Trophoblast cell (in vitro differentiated cells and primary cell): ENCODE measurements at regions not wholly inside any gene's neighbourhood (a gene's known extent, or its start where the extent isn't known, plus 50 kb on each side); places are given as distances from the start of the nearest gene placed in this dataset.

Experiments used
- DNase-seq, 2 donors: peaks; one replicate each; pipeline ENCODE4 v3.0.0-alpha.2; 2016
- H2AFZ ChIP-seq: 2 replicates; pipeline ENCODE4 v1.6.1; 2013; ENCODE audit warnings: low read length, moderate library complexity, mild to moderate bottlenecking; ENCODE audit not compliant: insufficient read depth, poor library complexity
- H2AK5ac ChIP-seq: 2 replicates; pipeline ENCODE4 v1.6.1; 2013; ENCODE audit warnings: mild to moderate bottlenecking, low read length
- H2BK120ac ChIP-seq: 2 replicates; pipeline ENCODE4 v1.6.1; 2013; ENCODE audit warnings: low read length, mild to moderate bottlenecking, moderate library complexity; ENCODE audit not compliant: insufficient read depth, poor library complexity
- H2BK12ac ChIP-seq: 2 replicates; pipeline ENCODE4 v1.6.1; 2013; ENCODE audit warnings: mild to moderate bottlenecking, low read length, moderate library complexity
- H2BK5ac ChIP-seq: 2 replicates; pipeline ENCODE4 v1.6.1; 2013; ENCODE audit warnings: low read length, low read depth, moderate library complexity, mild to moderate bottlenecking; ENCODE audit not compliant: poor library complexity
- H3K14ac ChIP-seq: 2 replicates; pipeline ENCODE4 v1.6.1; 2013; ENCODE audit warnings: mild to moderate bottlenecking, low read length
- H3K18ac ChIP-seq: 2 replicates; pipeline ENCODE4 v1.6.1; 2013; ENCODE audit warnings: mild to moderate bottlenecking, low read length
- H3K23ac ChIP-seq: 2 replicates; pipeline ENCODE4 v1.6.1; 2013; ENCODE audit warnings: low read length
- H3K27ac ChIP-seq: 2 replicates; pipeline ENCODE4 v1.5.1; 2013; ENCODE audit warnings: low read depth, mild to moderate bottlenecking, inconsistent platforms, low read length, moderate library complexity
- H3K27me3 ChIP-seq: 2 replicates; pipeline ENCODE4 v1.6.1; 2013; ENCODE audit warnings: inconsistent platforms, mild to moderate bottlenecking, low read length, moderate library complexity; ENCODE audit not compliant: insufficient read depth
- H3K36me3 ChIP-seq, 2 experiments: 1 replicate in 1 of 2; 2 replicates in 1 of 2; pipeline ENCODE4 v1.6.1; 2013; ENCODE audit warnings: low read length in 2 of 2, mild to moderate bottlenecking in 2 of 2, moderate library complexity in 1 of 2; ENCODE audit not compliant: insufficient read depth in 2 of 2, control insufficient read depth in 1 of 2
- H3K4ac ChIP-seq: 2 replicates; pipeline ENCODE4 v1.6.1; 2013; ENCODE audit warnings: low read depth, mild to moderate bottlenecking, low read length, moderate library complexity
- H3K4me1 ChIP-seq, 2 experiments: 1 replicate in 1 of 2; 2 replicates in 1 of 2; pipeline ENCODE4 v1.6.1; 2013; ENCODE audit warnings: low read length in 2 of 2, mild to moderate bottlenecking in 2 of 2, moderate library complexity in 1 of 2; ENCODE audit not compliant: insufficient read depth in 2 of 2, control insufficient read depth in 1 of 2
- H3K4me2 ChIP-seq: 2 replicates; pipeline ENCODE4 v1.6.1; 2013; ENCODE audit warnings: inconsistent platforms, mild to moderate bottlenecking, low read length, moderate library complexity
- H3K4me3 ChIP-seq: 2 replicates; pipeline ENCODE4 v1.5.1; 2013; ENCODE audit warnings: mild to moderate bottlenecking, low read depth, low read length, inconsistent platforms
- H3K79me1 ChIP-seq: one replicate; pipeline ENCODE4 v1.6.1; 2013; ENCODE audit warnings: low read length
- H3K79me2 ChIP-seq: 2 replicates; pipeline ENCODE4 v1.6.1; 2013; ENCODE audit warnings: low read length, mild to moderate bottlenecking; ENCODE audit not compliant: control insufficient read depth, insufficient read depth, poor library complexity
- H3K9ac ChIP-seq: 2 replicates; pipeline ENCODE4 v1.6.1; 2013; ENCODE audit warnings: mild to moderate bottlenecking, low read length
- H3K9me3 ChIP-seq: 2 replicates; pipeline ENCODE4 v1.6.1; 2013; ENCODE audit warnings: low read depth, mild to moderate bottlenecking, control low read depth, inconsistent platforms, low read length; ENCODE audit not compliant: insufficient read depth
- H4K12ac ChIP-seq: 2 replicates; pipeline ENCODE4 v1.6.1; 2013; ENCODE audit warnings: low read depth, mild to moderate bottlenecking, low read length, moderate library complexity
- H4K8ac ChIP-seq: 2 replicates; pipeline ENCODE4 v1.6.1; 2013; ENCODE audit warnings: low read depth, mild to moderate bottlenecking, low read length, moderate library complexity
- H4K91ac ChIP-seq: one replicate; pipeline ENCODE4 v1.6.1; 2013; ENCODE audit warnings: low read depth, mild to moderate bottlenecking, low read length, moderate library complexity
- WGBS: extraction: QIAGEN DNeasy Blood & Tissue Kit; methylation state at CpG from one replicate; pipeline ENCODE4 v1.1.7; 2013; ENCODE audit warnings: missing lambda C conversion rate; ENCODE audit not compliant: insufficient read length, insufficient coverage; ENCODE audit errors: extremely low coverage; 5-methylcytosine and 5-hydroxymethylcytosine counted together

- H3K79me2 ChIP-seq = no peaks in the 10 kb centered on the region
- no peak for DNase-seq
- H2AFZ ChIP-seq = no peak overlapping the region
- H3K4me3 ChIP-seq = no peak overlapping the region
- no peak overlapping the region for H3K23ac ChIP-seq
- no peak overlapping the region for H4K8ac ChIP-seq
- no peak overlapping the region for H3K18ac ChIP-seq
- no peak overlapping the region for H4K91ac ChIP-seq
- H3K4me1 ChIP-seq = no peaks in the 10 kb centered on the region
- H2BK5ac ChIP-seq = no peak overlapping the region
- H3K4ac ChIP-seq = no peak overlapping the region
- H3K4me2 ChIP-seq = no peak overlapping the region
- no peak overlapping the region for H4K12ac ChIP-seq
- H3K36me3 ChIP-seq = no peaks in the 10 kb centered on the region
- H3K79me1 ChIP-seq = peaks cover 2% of the 10 kb centered on the region
- no peak overlapping the region for H3K14ac ChIP-seq
- no peak overlapping the region for H2AK5ac ChIP-seq
- no CpG with 5 or more reads among the region's 2 CpGs for WGBS
- H3K9ac ChIP-seq = no peak overlapping the region
- no peaks in the 10 kb centered on the region for H3K27me3 ChIP-seq
- H2BK12ac ChIP-seq = no peak overlapping the region
- H2BK120ac ChIP-seq = no peak overlapping the region
- no peaks in the 10 kb centered on the region for H3K9me3 ChIP-seq
- H3K27ac ChIP-seq = no peak overlapping the region
Observed at GRCh38 chr5:68356623-68357022, 141.1 kb downstream of the PIK3R1 start.

- H2BK120ac ChIP-seq = no peak overlapping the region
- H2AK5ac ChIP-seq = no peak overlapping the region
- H4K8ac ChIP-seq = no peak overlapping the region
- H3K9me3 ChIP-seq = no peaks in the 10 kb centered on the region
- no peaks in the 10 kb centered on the region for H3K36me3 ChIP-seq
- H2BK5ac ChIP-seq = no peak overlapping the region
- H3K23ac ChIP-seq = no peak overlapping the region
- WGBS = no CpG with 5 or more reads among the region's 2 CpGs
- no peak overlapping the region for H4K12ac ChIP-seq
- peaks cover 2% of the 10 kb centered on the region for H3K79me1 ChIP-seq
- H3K27ac ChIP-seq = no peak overlapping the region
- no peaks in the 10 kb centered on the region for H3K79me2 ChIP-seq
- no peak overlapping the region for H2AFZ ChIP-seq
- H3K27me3 ChIP-seq = no peaks in the 10 kb centered on the region
- no peak overlapping the region for H3K14ac ChIP-seq
- H3K4me1 ChIP-seq = no peaks in the 10 kb centered on the region
- H3K9ac ChIP-seq = no peak overlapping the region
- H2BK12ac ChIP-seq = no peak overlapping the region
- no peak overlapping the region for H3K4me2 ChIP-seq
- no peak overlapping the region for H3K4me3 ChIP-seq
- DNase-seq = no peak
- no peak overlapping the region for H3K18ac ChIP-seq
- no peak overlapping the region for H4K91ac ChIP-seq
- H3K4ac ChIP-seq = no peak overlapping the region
Observed at GRCh38 chr5:68359699-68360098, 144.1 kb downstream of the PIK3R1 start.

- no CpG with 5 or more reads among the region's 1 CpG for WGBS
- no peak overlapping the region for H2BK12ac ChIP-seq
- DNase-seq = no peak
Observed at GRCh38 chr5:68362331-68362730, 146.8 kb downstream of the PIK3R1 start.

GRCh38 chr5:68365889-68366288 is 150.3 kb downstream of the PIK3R1 start:
- Histone ChIP-seq H3K4me3 (no peak overlapping the region), H4K91ac (no peak overlapping the region), H3K79me1 (no peaks in the 10 kb centered on the region), H2BK12ac (no peak overlapping the region), H3K4me1 (peaks cover 0 to 4% of the 10 kb centered on the region in 2 experiments), H3K36me3 (no peaks in the 10 kb centered on the region), H2BK120ac (no peak overlapping the region), H3K14ac (no peak overlapping the region), H2AK5ac (no peak overlapping the region), H3K27me3 (no peaks in the 10 kb centered on the region), H2AFZ (no peak overlapping the region), H3K27ac (no peak overlapping the region), H4K12ac (no peak overlapping the region), H3K4me2 (no peak overlapping the region), H2BK5ac (no peak overlapping the region), H3K23ac (no peak overlapping the region), H3K9me3 (no peaks in the 10 kb centered on the region), H3K18ac (no peak overlapping the region), H3K9ac (no peak overlapping the region), H4K8ac (no peak overlapping the region), H3K79me2 (no peaks in the 10 kb centered on the region), H3K4ac (no peak overlapping the region)
- no CpG with 5 or more reads among the region's 1 CpG for WGBS
- no peak for DNase-seq

More at GRCh38 chr5:68362331-68362730, 146.8 kb downstream of the PIK3R1 start:
- H2AK5ac ChIP-seq = no peak overlapping the region
- H3K36me3 ChIP-seq = no peaks in the 10 kb centered on the region
- H3K79me1 ChIP-seq = no peaks in the 10 kb centered on the region
- H3K4me1 ChIP-seq = no peaks in the 10 kb centered on the region
- H4K8ac ChIP-seq = no peak overlapping the region
- no peaks in the 10 kb centered on the region for H3K79me2 ChIP-seq
- H3K4me3 ChIP-seq = no peak overlapping the region
- H3K9me3 ChIP-seq = no peaks in the 10 kb centered on the region
- no peak overlapping the region for H3K9ac ChIP-seq
- no peaks in the 10 kb centered on the region for H3K27me3 ChIP-seq
- H3K4me2 ChIP-seq = no peak overlapping the region
- H3K14ac ChIP-seq = no peak overlapping the region
- no peak overlapping the region for H2BK120ac ChIP-seq
- no peak overlapping the region for H2BK5ac ChIP-seq
- H2AFZ ChIP-seq = no peak overlapping the region
- no peak overlapping the region for H3K27ac ChIP-seq
- H4K12ac ChIP-seq = no peak overlapping the region
- no peak overlapping the region for H3K23ac ChIP-seq
- H3K4ac ChIP-seq = no peak overlapping the region
- no peak overlapping the region for H3K18ac ChIP-seq
- peak overlapping the region; percentile 47 for H4K91ac ChIP-seq
